ENCODE measurements at regions not wholly inside any gene's neighbourhood (a gene's known extent, or its start where the extent isn't known, plus 50 kb on each side); places are given as distances from the start of the nearest gene placed in this dataset.

GRCh38 chr15:46795685-46796084 is 921.6 kb upstream of the SEMA6D start:
- no peak for TF ChIP-seq ZNF354B (CRISPR knock-in tag; IDR thresholded peaks at IDR 0.05)
- TF ChIP-seq MZF1 (CRISPR knock-in tag; IDR thresholded peaks at IDR 0.05; ENCODE audit: borderline replicate concordance): no peak
- no peak for TF ChIP-seq MAX (IDR thresholded peaks at IDR 0.05)
- TF ChIP-seq EZH2 (conservative IDR thresholded peaks at IDR 0.05; ENCODE audit: low read depth, low read length): no peak
